Left ventricle myocardium inferior (tissue), 1 donor: ENCODE measurements at regions not wholly inside any gene's neighbourhood (a gene's known extent, or its start where the extent isn't known, plus 50 kb on each side); places are given as distances from the start of the nearest gene placed in this dataset.

Experiments
- DNase-seq: peaks from one replicate; pipeline ENCODE4 v3.0.0-alpha.2; 2020
- H3K27ac ChIP-seq: fragments of 200-600 bp; replicated peaks from 2 replicates; pipeline ENCODE4 v1.8.0; 2021
- H3K27me3 ChIP-seq: fragments of 200-600 bp; 2 replicates; pipeline ENCODE4 v1.8.0; 2021; ENCODE audit warnings: low read depth
- H3K36me3 ChIP-seq: fragments of 200-600 bp; 2 replicates; pipeline ENCODE4 v1.8.0; 2021
- H3K4me1 ChIP-seq: fragments of 200-600 bp; 2 replicates; pipeline ENCODE4 v1.8.0; 2021
- H3K4me3 ChIP-seq: fragments of 200-600 bp; 2 replicates; pipeline ENCODE4 v1.8.0; 2021; ENCODE audit warnings: mild to moderate bottlenecking, moderate library complexity
- H3K9me3 ChIP-seq: fragments of 200-600 bp; replicated peaks from 2 replicates; pipeline ENCODE4 v1.8.0; 2021
- CTCF ChIP-seq: fragments of 200-600 bp; IDR thresholded peaks from 2 replicates; pipeline ENCODE4 v1.8.0; 2021; ENCODE audit warnings: antibody characterized with exemption, mild to moderate bottlenecking, borderline replicate concordance
- intact Hi-C: fragments of 100-400 bp; cut with micrococcal nuclease; formaldehyde crosslinking; loops from one replicate; pipeline ENCODE4 v1.11.0; 2022
- donor health status: DM: no; HTN: yes; CAD: no; lungs with severe emphysema.

GRCh38 chr18:67007999-67008398 lies 404.1 kb upstream of the CDH19 start:
- no peak for TF ChIP-seq CTCF
- Histone ChIP-seq H3K36me3 (no peaks in the 10 kb centered on the region), H3K4me1 (no peaks in the 10 kb centered on the region), H3K4me3 (no peak overlapping the region), H3K27me3 (no peaks in the 10 kb centered on the region), H3K27ac (no peak overlapping the region), H3K9me3 (no peaks in the 10 kb centered on the region)
- DNase-seq, result no peak
- intact Hi-C loops, result no loop called here

DNA sequence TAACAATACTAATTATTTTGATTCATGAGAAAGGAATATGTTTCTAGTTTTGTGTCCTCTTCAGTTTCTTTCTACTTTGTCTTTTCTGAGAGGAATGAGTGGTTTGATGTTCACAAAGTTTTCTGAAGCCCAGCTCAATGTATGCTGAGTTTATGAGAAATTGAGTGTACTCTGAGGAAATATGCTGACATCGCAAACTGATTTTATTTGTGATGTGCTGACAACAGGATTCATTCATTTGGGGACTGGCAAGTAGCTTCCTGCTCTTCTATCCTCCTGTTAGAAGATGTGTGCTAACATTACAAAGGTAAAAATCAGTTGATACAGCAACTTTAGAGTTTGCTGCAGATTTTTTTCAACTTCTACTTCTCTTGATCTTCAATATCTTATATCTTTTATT lies 403.2 kb upstream of the CDH19 start:
- H3K4me3 ChIP-seq, result no peak overlapping the region
- intact Hi-C loops, result no loop called here
- no peak for DNase-seq
- no peak for TF ChIP-seq CTCF
- no peaks in the 10 kb centered on the region for H3K4me1 ChIP-seq
- no peaks in the 10 kb centered on the region for H3K27me3 ChIP-seq
- H3K27ac ChIP-seq, result no peak overlapping the region
- H3K36me3 ChIP-seq, result no peaks in the 10 kb centered on the region
- no peaks in the 10 kb centered on the region for H3K9me3 ChIP-seq

DNA sequence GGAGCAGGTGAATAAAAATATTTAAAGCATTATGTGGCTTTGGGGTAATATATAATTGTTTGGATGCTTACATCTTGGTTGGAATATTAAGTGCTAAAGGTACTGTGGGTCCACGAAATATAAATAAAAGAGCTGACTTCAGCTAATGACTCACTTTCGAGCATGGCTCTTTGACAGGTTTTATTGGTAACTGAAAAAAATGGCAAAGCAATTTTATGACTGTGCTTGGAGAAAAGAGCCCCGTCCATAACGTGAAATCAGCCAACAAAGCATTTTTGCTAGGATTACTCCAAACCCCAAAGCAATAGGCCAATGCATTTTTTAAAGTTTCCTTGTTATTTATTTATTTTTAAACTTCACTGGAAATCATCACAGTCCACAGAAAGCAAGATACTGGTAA lies 397.2 kb upstream of the CDH19 start:
- TF ChIP-seq CTCF, result no peak
- Histone ChIP-seq H3K27me3 (no peaks in the 10 kb centered on the region), H3K36me3 (no peaks in the 10 kb centered on the region), H3K4me3 (no peak overlapping the region), H3K27ac (no peak overlapping the region), H3K9me3 (peaks cover 5% of the 10 kb centered on the region), H3K4me1 (no peaks in the 10 kb centered on the region)
- no peak for DNase-seq
- intact Hi-C loops, result no loop called here

DNA sequence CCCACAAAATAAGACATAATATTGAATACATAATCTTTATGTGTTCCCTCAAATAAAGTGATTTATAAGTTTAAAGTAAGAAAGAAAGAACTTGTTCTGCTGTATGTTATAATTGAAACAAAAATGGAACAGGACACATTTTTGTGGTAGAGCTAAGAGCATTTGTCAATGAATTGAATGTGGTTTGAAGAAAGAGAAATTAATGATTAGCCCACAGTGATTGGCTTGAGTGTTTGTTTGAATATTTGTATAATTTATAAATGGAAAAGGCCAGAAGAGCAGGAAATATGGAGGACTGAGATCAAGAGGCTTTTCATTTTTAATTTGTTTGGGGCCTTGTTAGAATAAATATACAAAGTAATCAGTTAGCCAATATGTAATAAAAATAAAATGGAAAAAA lies 395.1 kb upstream of the CDH19 start:
- Histone ChIP-seq H3K36me3 (no peaks in the 10 kb centered on the region), H3K27me3 (no peaks in the 10 kb centered on the region), H3K4me1 (no peaks in the 10 kb centered on the region), H3K9me3 (peaks cover 5% of the 10 kb centered on the region), H3K27ac (no peak overlapping the region), H3K4me3 (no peak overlapping the region)
- intact Hi-C loops, result no loop called here
- DNase-seq, result no peak
- TF ChIP-seq CTCF, result no peak

DNA sequence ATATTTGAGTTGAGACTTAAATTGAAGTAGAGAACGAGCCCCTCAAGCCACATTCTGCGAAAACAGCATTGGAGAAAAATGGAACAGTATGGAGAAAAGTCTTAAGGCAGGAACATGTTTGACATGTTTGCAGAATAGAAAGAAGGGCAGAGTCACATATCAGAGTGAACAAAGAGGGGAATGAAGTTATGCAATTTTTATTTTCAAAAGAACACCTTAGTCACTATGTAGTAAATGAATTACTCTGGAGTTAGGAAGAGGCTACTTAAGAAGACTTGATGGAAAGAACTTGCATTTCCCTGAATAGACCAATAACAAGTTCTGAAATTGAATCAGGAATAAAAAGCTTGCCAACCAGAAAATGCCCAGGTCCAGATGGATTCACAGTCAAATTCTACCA lies 391.4 kb upstream of the CDH19 start:
- H3K27ac ChIP-seq, result no peak overlapping the region
- peaks cover 5% of the 10 kb centered on the region for H3K9me3 ChIP-seq
- no peak overlapping the region for H3K4me3 ChIP-seq
- no peaks in the 10 kb centered on the region for H3K4me1 ChIP-seq
- no peak for DNase-seq
- no peak for TF ChIP-seq CTCF
- H3K27me3 ChIP-seq, result no peaks in the 10 kb centered on the region
- intact Hi-C loops, result no loop called here
- no peaks in the 10 kb centered on the region for H3K36me3 ChIP-seq

DNA sequence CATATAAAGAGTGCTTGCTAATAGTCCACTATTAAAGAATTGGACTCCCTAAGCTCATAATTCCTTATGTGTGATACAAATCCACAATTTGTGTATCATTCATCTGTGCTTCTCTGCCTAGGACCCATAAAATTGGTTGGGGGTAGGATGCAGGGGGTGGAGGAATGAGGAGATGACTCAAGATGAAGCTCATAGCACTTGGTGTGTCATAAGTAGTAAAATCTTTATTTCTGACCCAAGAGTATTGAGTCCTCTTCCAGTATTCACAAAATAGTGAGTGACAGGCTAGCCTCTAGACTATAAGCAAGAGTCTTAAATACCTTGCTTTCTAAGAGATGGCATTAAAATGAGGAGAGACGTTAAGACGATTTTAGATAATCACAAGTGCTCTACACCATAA lies 390.9 kb upstream of the CDH19 start:
- Histone ChIP-seq H3K27ac (no peak overlapping the region), H3K27me3 (no peaks in the 10 kb centered on the region), H3K36me3 (no peaks in the 10 kb centered on the region), H3K4me1 (no peaks in the 10 kb centered on the region), H3K4me3 (no peak overlapping the region), H3K9me3 (peaks cover 5% of the 10 kb centered on the region)
- TF ChIP-seq CTCF, result no peak
- intact Hi-C loops, result no loop called here
- DNase-seq, result no peak
